ENCODE measurements at regions not wholly inside any gene's neighbourhood (a gene's known extent, or its start where the extent isn't known, plus 50 kb on each side); places are given as distances from the start of the nearest gene placed in this dataset.

DNA sequence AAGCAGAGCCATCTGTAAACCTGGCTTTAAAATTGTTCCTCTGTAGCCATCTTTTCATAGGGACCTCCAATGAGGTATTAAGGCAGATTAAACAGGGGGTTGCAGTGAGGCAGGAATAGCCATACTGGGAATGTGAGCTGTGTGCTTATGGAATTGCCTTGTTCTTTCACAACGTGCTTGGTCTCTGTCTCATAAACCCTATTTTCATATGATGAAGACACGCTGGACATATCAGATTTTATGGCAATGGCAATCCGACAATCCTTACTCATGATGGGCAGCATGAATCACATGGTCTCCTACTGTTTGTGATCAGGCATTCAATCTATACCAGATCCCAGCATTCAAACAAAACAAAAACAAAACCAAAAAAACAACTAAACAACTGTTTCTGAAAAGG is 418.9 kb upstream of the NRP1 start:
- 88 to 94% methylated on average over 2 to 3 of the region's 3 CpGs for WGBS, 2 experiments (ENCODE audit: insufficient coverage in 2 of 2)
- H3K36me3 ChIP-seq (ENCODE audit: control insufficient read depth, insufficient read depth, low read length): no peaks in the 10 kb centered on the region
- no peak overlapping the region for H3K27ac ChIP-seq (ENCODE audit: low read depth, low read length, severe bottlenecking)

DNA sequence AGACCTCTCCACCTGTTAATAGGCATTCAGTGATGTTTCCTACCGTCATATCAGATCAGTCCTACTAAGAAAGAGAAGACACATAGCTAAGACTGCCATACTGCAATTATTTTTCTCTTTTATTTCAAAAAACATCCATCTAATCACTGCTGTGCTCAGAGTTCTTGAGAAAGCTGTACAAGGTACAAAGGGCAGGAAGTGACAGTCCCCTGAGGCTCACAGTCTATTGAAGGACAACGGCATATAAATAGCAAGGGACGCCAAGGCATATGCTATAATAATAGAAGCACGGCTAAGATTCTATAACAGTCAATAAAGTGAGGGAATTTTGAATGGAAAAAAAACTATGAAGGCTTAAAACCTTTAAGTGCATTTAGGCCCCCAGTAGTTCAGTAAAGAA is 415.3 kb upstream of the NRP1 start:
- Histone ChIP-seq H3K27ac (ENCODE audit: low read depth, low read length, severe bottlenecking) (no peak overlapping the region), H3K36me3 (ENCODE audit: control insufficient read depth, insufficient read depth, low read length) (no peaks in the 10 kb centered on the region), H3K4me1 (ENCODE audit: control insufficient read depth, insufficient read depth, low read length, poor library complexity, severe bottlenecking) (no peaks in the 10 kb centered on the region), H3K9me3 (ENCODE audit: control insufficient read depth, low read length) (no peaks in the 10 kb centered on the region), H3K4me3 (ENCODE audit: extremely low read depth, insufficient read depth, low read length, poor library complexity, severe bottlenecking) (no peak overlapping the region)
- WGBS, 2 experiments (ENCODE audit: insufficient coverage in 2 of 2): 95 to 96% methylated on average over 4 of the region's 4 CpGs

More for the DNA sequence above, 418.9 kb upstream of the NRP1 start:
- Histone ChIP-seq H3K9me3 (ENCODE audit: control insufficient read depth, low read length) (no peaks in the 10 kb centered on the region), H3K4me3 (ENCODE audit: extremely low read depth, insufficient read depth, low read length, poor library complexity, severe bottlenecking) (no peak overlapping the region), H3K4me1 (ENCODE audit: control insufficient read depth, insufficient read depth, low read length, poor library complexity, severe bottlenecking) (no peaks in the 10 kb centered on the region)

DNA sequence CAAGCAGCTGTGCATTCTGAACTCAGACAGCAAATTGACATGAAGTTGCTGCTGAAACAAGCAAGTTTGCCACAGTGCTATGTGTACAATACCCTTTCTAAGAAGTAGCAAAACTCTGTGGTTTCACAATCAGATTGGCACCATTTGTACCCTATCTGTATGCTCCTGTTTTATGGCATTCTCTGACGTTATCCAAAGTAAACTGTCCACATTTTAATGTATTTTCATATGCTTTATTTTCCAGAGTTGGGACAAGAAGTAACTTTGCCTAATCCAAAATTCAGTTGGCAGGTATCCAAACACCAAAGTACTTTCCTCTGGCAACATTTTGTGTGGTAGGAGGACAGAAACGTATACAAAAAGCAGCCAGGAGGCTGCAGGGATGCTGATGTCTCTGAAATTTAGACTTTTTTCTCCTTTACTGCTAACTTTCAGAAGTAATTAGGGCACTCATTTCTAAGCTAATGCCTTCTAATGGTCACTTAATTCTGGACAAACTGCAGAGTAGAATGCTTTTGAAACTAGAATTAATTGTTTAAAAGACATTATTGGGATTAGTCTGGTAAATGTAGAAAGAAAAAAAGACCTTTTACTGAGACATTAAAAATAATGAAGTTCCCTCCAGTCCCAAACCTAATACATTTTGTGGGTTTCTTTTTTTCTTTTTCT is 414.7 kb upstream of the NRP1 start:
- Histone ChIP-seq H3K36me3 (ENCODE audit: control insufficient read depth, insufficient read depth, low read length) (no peaks in the 10 kb centered on the region), H3K4me1 (ENCODE audit: control insufficient read depth, insufficient read depth, low read length, poor library complexity, severe bottlenecking) (no peaks in the 10 kb centered on the region), H3K9me3 (ENCODE audit: control insufficient read depth, low read length) (no peaks in the 10 kb centered on the region), H3K4me3 (ENCODE audit: extremely low read depth, insufficient read depth, low read length, poor library complexity, severe bottlenecking) (no peak overlapping the region), H3K27ac (ENCODE audit: low read depth, low read length, severe bottlenecking) (no peak overlapping the region)
- WGBS, 2 experiments (ENCODE audit: insufficient coverage in 2 of 2): 81% methylated on average over 2 of the region's 2 CpGs; no CpG with 5 or more reads in 1 of the 2 experiments

DNA sequence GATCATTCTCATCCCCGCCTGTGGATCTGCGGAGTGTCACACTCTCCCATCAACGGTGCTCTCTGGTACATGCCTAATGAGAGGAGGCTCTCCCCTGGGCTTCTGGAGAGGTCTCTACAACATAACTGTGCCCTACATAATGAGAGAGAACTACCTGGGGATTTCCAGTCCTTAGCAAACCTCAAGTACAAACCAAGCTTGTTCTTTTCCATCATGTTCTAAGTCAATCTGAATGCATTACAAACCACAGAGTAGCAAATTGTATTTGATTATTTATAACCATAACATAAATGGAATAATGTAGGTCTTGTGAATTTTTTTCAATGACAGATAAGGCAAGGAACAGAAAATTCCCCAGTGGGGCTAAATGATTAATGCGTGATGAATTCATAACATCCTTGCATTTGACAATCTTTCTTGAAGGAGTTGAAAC is 412.4 kb upstream of the NRP1 start:
- no peak overlapping the region for H3K4me3 ChIP-seq (ENCODE audit: extremely low read depth, insufficient read depth, low read length, poor library complexity, severe bottlenecking)
- 85 to 95% methylated on average over 3 to 4 of the region's 4 CpGs for WGBS, 2 experiments (ENCODE audit: insufficient coverage in 2 of 2)
- no peaks in the 10 kb centered on the region for H3K9me3 ChIP-seq (ENCODE audit: control insufficient read depth, low read length)
- no peaks in the 10 kb centered on the region for H3K36me3 ChIP-seq (ENCODE audit: control insufficient read depth, insufficient read depth, low read length)
- no peaks in the 10 kb centered on the region for H3K4me1 ChIP-seq (ENCODE audit: control insufficient read depth, insufficient read depth, low read length, poor library complexity, severe bottlenecking)
- H3K27ac ChIP-seq (ENCODE audit: low read depth, low read length, severe bottlenecking): no peak overlapping the region

DNA sequence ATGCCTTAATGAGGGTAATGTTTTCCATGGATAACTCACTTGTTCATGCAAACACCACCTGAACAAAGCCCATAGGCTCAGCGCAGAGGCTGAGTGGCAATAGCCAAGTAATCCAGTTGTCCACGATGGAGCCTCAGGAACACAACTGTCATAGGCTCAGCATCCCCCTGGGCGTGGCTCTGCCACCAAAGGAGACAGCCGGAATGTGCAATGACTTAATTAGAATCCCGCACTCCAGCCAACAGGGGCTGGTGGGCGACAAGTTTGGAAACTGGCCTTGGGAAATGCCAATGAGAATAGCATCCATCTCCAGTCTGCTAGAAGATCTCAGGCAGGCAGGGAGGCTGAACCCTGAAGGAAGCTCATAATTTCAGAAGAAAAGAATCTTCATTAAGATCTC is 411.7 kb upstream of the NRP1 start:
- Histone ChIP-seq H3K36me3 (ENCODE audit: control insufficient read depth, insufficient read depth, low read length) (no peaks in the 10 kb centered on the region), H3K9me3 (ENCODE audit: control insufficient read depth, low read length) (no peaks in the 10 kb centered on the region), H3K4me3 (ENCODE audit: extremely low read depth, insufficient read depth, low read length, poor library complexity, severe bottlenecking) (no peak overlapping the region), H3K27ac (ENCODE audit: low read depth, low read length, severe bottlenecking) (no peak overlapping the region), H3K4me1 (ENCODE audit: control insufficient read depth, insufficient read depth, low read length, poor library complexity, severe bottlenecking) (no peaks in the 10 kb centered on the region)
- 95% methylated on average over 6 of the region's 6 CpGs for WGBS, 2 experiments (ENCODE audit: insufficient coverage in 2 of 2)

DNA sequence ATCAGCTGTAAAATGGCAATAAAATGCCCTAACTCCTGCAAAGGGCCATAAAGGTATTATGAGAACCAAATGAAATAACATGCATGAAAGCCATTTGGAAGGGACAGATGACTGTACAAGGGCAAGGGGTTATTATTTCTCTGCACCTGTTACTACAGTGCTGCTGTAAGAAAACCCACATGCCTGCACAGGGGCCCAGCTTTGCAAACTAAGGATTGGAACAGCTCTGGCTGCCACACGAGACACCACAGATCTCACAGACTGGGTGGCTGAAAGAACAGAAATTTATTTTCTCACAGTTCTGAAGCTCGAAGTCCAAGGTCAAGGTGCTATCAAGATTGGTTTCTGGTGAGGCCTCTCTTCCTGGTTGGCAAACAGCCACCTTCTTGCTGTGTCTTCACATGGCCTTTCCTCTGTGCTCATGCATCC is 409.0 kb upstream of the NRP1 start:
- no peak overlapping the region for H3K4me3 ChIP-seq (ENCODE audit: extremely low read depth, insufficient read depth, low read length, poor library complexity, severe bottlenecking)
- no peak overlapping the region for H3K27ac ChIP-seq (ENCODE audit: low read depth, low read length, severe bottlenecking)
- no peaks in the 10 kb centered on the region for H3K36me3 ChIP-seq (ENCODE audit: control insufficient read depth, insufficient read depth, low read length)
- 85 to 94% methylated on average over 2 of the region's 2 CpGs for WGBS, 2 experiments (ENCODE audit: insufficient coverage in 2 of 2)
- no peaks in the 10 kb centered on the region for H3K9me3 ChIP-seq (ENCODE audit: control insufficient read depth, low read length)
- H3K4me1 ChIP-seq (ENCODE audit: control insufficient read depth, insufficient read depth, low read length, poor library complexity, severe bottlenecking): no peaks in the 10 kb centered on the region

DNA sequence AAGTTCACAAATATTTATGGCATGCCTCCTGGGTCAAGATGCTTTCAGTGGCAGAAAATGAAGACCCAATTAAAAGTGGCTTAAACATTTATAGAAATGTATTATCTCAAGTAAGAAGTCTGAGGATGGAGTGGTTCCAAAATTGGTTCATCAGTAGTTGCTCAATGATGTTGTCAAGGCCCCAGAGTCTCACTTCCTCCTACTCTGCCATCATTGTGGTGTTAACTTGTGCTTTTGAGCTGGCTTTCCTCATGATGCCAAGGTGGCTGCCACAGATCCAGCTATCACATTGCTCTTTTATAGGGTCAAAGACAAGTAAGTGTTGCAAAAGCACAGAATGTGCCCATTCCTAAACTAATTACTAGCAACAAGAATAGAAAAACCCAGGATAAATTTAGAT is 404.6 kb upstream of the NRP1 start:
- no peaks in the 10 kb centered on the region for H3K9me3 ChIP-seq (ENCODE audit: control insufficient read depth, low read length)
- no peak overlapping the region for H3K4me3 ChIP-seq (ENCODE audit: extremely low read depth, insufficient read depth, low read length, poor library complexity, severe bottlenecking)
- H3K4me1 ChIP-seq (ENCODE audit: control insufficient read depth, insufficient read depth, low read length, poor library complexity, severe bottlenecking): no peaks in the 10 kb centered on the region
- H3K36me3 ChIP-seq (ENCODE audit: control insufficient read depth, insufficient read depth, low read length): no peaks in the 10 kb centered on the region
- no peak overlapping the region for H3K27ac ChIP-seq (ENCODE audit: low read depth, low read length, severe bottlenecking)

DNA sequence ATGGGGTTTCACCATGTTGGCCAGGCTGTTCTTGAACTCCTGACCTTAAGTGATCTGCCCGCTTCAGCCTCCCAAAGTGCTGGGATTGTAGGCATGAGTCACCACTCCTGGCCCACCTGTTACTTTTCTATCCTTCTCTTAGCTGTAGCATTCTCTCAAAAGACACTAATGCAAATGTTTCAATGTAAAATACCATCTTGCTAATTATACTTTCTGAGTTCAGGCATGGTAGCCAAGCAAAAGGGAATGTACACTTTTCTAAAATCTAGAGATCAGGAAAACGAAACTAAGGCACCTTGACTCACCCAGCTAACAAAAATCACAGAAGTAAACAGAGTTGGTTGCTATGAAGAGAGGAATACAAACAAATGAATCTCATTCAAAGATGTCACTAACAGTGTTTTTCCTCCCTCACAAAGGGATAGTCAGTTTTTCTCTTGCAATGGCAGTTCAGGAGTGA is 401.0 kb upstream of the NRP1 start:
- WGBS, 2 experiments (ENCODE audit: insufficient coverage in 2 of 2): 73 to 100% methylated on average over 1 of the region's 2 CpGs
- Histone ChIP-seq H3K9me3 (ENCODE audit: control insufficient read depth, low read length) (no peaks in the 10 kb centered on the region), H3K4me3 (ENCODE audit: extremely low read depth, insufficient read depth, low read length, poor library complexity, severe bottlenecking) (no peak overlapping the region), H3K27ac (ENCODE audit: low read depth, low read length, severe bottlenecking) (no peak overlapping the region), H3K4me1 (ENCODE audit: control insufficient read depth, insufficient read depth, low read length, poor library complexity, severe bottlenecking) (no peaks in the 10 kb centered on the region), H3K36me3 (ENCODE audit: control insufficient read depth, insufficient read depth, low read length) (no peaks in the 10 kb centered on the region)

DNA sequence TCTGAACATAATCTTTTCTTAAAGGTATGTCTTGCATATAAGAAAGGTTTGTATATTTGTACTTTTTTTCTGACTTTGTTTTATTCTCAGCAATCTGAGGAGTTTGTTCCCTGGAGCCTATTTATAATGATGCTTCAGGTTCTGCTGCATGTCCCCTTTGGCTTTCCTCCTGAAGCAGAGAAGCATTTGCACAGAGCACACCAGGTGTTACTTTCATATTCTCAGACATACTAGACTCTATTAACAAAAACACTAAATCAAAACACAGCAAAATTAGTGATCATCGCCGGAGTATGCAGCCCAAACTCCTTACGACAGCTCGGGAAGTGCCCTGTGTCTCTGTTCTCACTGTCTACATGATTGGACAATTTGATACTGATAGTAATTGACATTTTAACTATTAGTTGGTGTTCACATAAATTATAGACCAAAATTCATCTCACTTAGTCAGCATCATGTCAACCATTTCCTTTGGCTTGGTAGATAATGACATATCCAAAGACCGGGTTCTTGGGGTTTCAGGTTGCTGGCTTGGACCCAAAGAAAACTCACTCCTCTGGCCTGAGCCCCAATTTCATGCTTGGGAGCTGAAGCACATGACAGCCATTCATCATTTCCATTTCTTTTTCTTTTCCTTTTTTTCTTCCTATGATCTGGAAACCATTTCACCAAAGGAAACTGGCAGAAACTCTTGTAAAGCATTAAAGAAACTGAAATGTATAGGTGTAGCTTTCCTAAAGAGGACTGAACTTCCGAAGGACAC is 400.1 kb upstream of the NRP1 start:
- Histone ChIP-seq H3K36me3 (ENCODE audit: control insufficient read depth, insufficient read depth, low read length) (no peaks in the 10 kb centered on the region), H3K9me3 (ENCODE audit: control insufficient read depth, low read length) (no peaks in the 10 kb centered on the region), H3K4me1 (ENCODE audit: control insufficient read depth, insufficient read depth, low read length, poor library complexity, severe bottlenecking) (no peaks in the 10 kb centered on the region), H3K27ac (ENCODE audit: low read depth, low read length, severe bottlenecking) (no peak overlapping the region), H3K4me3 (ENCODE audit: extremely low read depth, insufficient read depth, low read length, poor library complexity, severe bottlenecking) (no peak overlapping the region)
- WGBS, 2 experiments (ENCODE audit: insufficient coverage in 2 of 2): 90 to 92% methylated on average over 2 to 6 of the region's 6 CpGs

DNA sequence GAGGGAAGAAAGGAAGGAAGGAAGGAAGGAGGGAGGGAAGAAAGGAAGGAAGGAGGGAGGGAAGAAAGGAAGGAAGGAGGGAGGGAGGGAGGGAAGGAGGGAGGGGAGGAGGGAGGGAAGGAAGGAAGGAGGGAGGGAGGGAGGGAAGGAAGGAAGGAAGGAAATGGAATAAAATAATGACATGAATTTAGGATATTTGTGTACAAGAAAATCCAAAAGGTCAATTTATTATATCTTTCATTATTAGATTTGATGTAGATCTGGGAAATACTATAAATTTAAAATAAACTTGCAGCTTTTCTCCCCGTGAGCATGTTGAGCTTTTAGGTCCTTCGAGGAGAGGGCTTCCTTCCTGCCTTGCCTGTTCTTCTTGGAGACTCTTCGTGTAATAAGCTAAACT is 398.6 kb upstream of the NRP1 start:
- no peaks in the 10 kb centered on the region for H3K4me1 ChIP-seq (ENCODE audit: control insufficient read depth, insufficient read depth, low read length, poor library complexity, severe bottlenecking)
- H3K4me3 ChIP-seq (ENCODE audit: extremely low read depth, insufficient read depth, low read length, poor library complexity, severe bottlenecking): no peak overlapping the region
- no peak overlapping the region for H3K27ac ChIP-seq (ENCODE audit: low read depth, low read length, severe bottlenecking)
- 100% methylated on average over 1 to 2 of the region's 3 CpGs for WGBS, 2 experiments (ENCODE audit: insufficient coverage in 2 of 2)
- no peaks in the 10 kb centered on the region for H3K9me3 ChIP-seq (ENCODE audit: control insufficient read depth, low read length)
- H3K36me3 ChIP-seq (ENCODE audit: control insufficient read depth, insufficient read depth, low read length): no peaks in the 10 kb centered on the region

DNA sequence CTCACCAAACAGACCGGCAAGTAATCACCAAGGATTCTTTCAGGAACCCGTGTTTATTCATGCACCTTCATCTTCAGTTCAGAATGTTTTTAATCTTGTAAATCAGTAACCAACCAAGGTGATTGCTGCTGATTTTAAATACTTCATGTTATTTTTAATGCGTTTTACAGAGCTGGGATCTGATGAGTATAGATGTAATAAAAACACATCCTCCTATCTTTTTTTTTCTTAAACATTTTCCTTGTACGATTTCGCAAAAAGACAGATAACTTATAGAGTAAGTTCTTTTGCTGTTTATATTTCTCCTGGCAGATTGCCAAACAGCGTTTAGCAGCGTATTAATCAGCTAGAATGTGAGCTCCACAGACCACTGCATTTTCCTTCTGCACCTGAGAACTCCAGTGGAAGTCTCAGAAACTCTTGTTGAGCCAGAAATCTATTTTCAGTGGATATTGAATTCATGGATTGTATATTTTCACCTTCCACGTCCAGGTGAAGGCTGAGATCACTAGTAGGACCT is 397.8 kb upstream of the NRP1 start:
- Histone ChIP-seq H3K36me3 (ENCODE audit: control insufficient read depth, insufficient read depth, low read length) (no peaks in the 10 kb centered on the region), H3K9me3 (ENCODE audit: control insufficient read depth, low read length) (peaks cover 6% of the 10 kb centered on the region), H3K4me3 (ENCODE audit: extremely low read depth, insufficient read depth, low read length, poor library complexity, severe bottlenecking) (no peak overlapping the region), H3K27ac (ENCODE audit: low read depth, low read length, severe bottlenecking) (no peak overlapping the region), H3K4me1 (ENCODE audit: control insufficient read depth, insufficient read depth, low read length, poor library complexity, severe bottlenecking) (no peaks in the 10 kb centered on the region)
- 90 to 98% methylated on average over 5 to 6 of the region's 8 CpGs for WGBS, 2 experiments (ENCODE audit: insufficient coverage in 2 of 2)
